HG03039 (cell line): ENCODE measurements at regions not wholly inside any gene's neighbourhood (a gene's known extent, or its start where the extent isn't known, plus 50 kb on each side); places are given as distances from the start of the nearest gene placed in this dataset.

Experiments used
- ATAC-seq: cut with Tn5 transposase; IDR thresholded peaks from one replicate; pipeline ENCODE4 v1.9.1; 2021; ENCODE audit warnings: mild to moderate bottlenecking, moderate library complexity; ENCODE audit not compliant: unreplicated experiment

DNA sequence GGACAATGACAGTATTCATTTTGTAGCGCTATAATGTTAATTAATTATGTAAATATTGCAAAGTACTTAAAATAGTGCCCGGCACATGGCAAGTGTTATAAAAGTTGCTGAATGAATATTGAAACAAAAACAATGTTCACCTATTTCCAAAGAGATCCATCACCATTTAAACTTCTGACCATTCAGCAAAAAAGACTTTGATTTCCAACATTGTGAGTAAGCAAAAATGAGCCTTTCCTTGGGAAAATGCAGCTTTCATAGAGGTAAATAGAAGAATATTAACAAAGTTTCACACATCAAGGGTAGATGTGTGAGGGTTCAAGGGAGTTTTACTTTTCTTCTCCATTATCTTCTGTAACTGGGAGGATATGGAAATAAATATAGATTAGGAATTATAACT is 1089.4 kb upstream of the C9orf72 start:
- ATAC-seq, result no peak

- ATAC-seq, result no peak
Observed at GRCh38 chr9:28668158-28668557, 1094.9 kb upstream of the C9orf72 start.

- no peak for ATAC-seq
Observed at GRCh38 chr9:28671000-28671399, 1097.7 kb upstream of the C9orf72 start.

DNA sequence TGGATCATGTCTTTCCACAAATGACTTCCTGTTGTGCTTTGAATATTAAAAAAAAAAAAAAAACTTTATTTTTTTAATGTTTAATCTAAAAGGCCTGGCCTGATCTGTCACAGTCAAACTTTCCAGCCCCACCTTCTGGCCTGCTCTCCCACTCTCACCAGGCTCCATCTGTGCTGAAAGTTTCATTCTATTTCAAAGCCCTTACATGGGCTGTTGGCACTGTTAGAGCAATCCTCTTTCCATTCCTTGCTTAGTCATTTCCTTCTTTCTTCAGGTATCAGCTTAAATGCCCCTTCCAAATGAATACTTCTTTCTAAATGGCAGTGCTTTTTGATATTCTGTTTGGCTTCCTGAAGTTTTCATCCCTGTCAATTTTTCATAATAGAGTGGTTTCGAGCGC is 1104.8 kb upstream of the C9orf72 start:
- ATAC-seq, result no peak

DNA sequence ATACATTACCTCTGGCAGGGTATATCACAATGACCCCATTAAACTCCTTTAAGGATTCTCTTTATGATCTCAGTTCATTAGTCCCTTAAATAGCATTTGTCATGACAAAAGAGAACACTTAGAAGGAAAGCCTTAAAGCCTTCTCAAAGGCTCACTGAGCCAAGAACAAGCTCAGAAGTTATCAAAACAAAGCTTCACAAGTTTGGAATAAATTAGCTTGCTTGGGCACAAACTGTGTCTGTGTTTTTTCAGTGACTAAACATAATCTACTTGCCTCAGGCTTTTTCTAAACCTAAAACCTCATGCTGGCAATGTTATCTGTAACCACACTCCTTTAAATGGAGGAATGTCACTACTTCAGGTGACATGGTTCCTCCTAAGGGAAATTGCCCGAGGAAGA is 1114.9 kb upstream of the C9orf72 start:
- no peak for ATAC-seq

- no peak for ATAC-seq
Observed at GRCh38 chr9:28692012-28692411, 1118.7 kb upstream of the C9orf72 start.

- ATAC-seq, result no peak
Observed at GRCh38 chr9:28696960-28697359, 1123.7 kb upstream of the C9orf72 start.

DNA sequence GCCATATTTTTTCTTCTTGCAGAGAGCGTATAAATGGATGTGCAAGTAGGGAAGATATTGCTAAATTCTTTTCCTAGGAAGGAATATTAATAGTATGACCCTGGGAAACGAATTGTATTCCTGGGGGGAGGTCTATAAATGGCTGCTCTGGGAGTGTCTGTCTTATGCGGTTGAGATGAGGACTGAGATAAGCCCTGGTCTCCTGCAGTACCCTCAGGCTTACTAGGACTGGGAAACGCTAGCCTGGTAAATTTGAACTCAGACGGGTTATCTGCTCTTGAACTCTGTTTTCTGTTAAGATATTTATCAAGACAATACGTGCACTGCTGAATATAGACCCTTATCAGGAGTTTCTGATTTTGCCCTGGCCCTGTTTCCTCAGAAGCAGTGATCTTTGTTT is 1126.4 kb upstream of the C9orf72 start:
- no peak for ATAC-seq

DNA sequence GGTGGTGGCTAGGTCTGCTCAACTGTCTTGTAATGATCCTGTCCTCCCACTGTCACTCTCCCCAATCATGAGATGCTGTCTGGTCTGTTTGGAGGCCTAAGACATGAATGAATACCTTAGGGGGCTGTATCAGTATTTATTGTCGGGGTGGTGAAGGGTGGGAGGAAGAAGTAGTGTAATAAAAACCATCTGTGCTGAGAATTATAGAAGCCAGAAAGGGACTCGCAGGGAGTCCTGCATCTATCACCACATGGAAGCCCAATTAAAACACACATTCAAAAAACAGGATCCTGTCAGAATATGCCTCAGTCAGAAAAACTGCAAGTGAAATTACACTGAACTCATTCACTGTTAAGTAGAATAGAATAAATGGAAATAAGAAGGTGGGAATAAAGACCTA is 1134.3 kb upstream of the C9orf72 start:
- ATAC-seq, result no peak

GRCh38 chr9:28714188-28714587 is 1140.9 kb upstream of the C9orf72 start:
- no peak for ATAC-seq

DNA sequence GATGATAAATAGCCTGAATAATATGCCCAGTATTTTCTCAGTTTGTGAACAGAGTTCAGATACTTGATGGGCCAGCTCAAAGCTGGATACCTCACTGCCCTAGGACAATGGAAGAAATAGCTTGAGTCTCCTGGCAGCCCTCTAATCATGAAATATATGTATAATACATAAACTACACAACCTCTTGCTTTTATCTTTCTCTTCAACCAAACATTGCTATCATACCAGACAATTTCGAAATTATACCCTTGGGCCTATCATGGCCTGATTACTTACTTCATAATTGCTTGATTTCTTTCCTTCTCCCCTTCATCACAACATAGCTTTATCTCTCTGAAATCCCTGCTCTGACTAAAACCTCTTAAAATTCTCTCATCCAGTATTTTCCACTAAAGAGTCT is 1144.9 kb upstream of the C9orf72 start:
- no peak for ATAC-seq

- ATAC-seq, result no peak
Observed at GRCh38 chr9:28720746-28721145, 1147.5 kb upstream of the C9orf72 start.

DNA sequence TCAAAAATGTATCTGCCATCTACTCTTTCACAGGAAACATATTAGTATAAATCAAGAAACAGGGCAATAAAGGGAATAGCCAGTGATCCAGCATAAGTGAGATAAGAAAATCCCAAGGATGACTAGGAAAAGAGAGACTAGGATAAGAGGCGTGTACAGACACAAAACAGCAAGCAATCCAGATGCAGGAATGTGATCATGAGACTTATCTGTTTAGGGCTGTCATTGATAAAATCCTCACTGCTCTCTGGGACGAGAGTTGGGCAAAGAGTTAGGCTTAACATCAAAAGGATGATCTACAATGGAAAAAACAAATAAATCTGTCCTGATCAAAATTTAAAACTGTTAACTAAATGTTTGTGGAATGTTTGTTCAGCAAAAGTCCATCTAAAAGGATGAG is 1156.8 kb upstream of the C9orf72 start:
- no peak for ATAC-seq

DNA sequence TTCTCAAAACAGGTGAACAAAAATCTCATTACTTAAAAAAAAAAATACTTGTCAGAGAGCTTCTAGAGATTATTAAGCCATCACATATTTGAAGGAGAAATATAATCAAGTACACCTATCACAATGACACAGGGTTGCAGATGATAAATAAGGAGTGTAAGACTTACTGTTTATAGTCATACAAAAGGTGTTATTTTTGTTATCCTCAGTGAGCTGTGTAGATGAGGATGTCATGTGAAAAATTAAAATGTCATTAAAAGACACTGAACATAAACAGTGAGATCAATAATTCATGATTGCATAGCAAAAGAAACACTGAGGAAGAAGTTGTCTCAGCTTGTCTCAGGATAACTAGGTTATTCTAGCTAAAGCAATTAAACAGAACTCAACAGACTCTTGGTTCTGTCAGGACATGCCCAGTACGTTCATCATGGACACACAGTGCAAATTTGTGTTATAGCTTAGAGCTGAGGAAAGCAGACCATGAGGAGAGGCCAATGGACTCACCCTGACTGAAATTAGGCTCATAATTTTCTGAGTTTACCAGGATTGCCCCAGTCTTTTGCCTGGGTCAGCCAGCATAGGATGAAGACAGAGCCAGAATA is 1162.6 kb upstream of the C9orf72 start:
- ATAC-seq, result no peak

GRCh38 chr9:28741459-28741858 is 1168.2 kb upstream of the C9orf72 start:
- ATAC-seq, result no peak

GRCh38 chr9:28747351-28747985 is 1174.2 kb upstream of the C9orf72 start:
- no peak for ATAC-seq

GRCh38 chr9:28750136-28750535 is 1176.9 kb upstream of the C9orf72 start:
- ATAC-seq, result no peak

DNA sequence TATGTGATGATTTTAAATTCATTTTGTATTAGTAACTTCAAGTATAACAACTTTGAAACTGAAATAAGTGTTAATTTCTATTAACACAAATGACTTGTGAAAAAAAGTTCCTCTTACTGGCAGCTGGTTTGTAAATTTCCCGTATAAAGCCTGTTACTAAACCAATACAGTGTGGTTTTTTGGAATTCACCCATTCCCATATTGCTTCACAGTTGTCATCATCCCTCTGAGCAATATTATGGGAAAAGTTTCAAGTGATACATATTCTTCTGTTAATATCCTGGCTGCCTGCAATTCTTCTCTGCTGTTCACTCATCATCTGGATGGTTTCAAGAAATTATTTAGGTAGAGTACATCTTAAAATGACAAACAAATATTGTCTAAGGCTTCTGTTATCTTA is 1185.1 kb upstream of the C9orf72 start:
- no peak for ATAC-seq

DNA sequence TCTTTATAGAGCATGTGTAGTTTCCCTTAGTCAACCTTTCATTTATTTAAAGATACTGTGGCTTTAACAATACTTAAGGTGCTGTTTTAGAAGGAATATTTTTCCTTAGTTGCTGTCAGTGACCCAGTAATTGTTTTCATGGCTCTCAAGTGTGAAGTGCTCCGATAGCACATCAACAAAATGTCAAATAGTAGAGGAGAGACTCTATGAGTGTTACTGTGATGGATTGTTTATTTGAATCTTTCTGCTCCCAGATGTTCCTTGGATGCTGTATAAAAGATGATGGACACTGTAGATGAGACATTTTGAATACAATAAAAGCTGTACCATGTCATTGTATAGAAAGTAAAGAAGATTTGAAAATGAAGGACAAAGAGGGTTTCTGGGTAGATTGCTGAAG is 1185.7 kb upstream of the C9orf72 start:
- no peak for ATAC-seq

GRCh38 chr9:28762167-28762566 is 1188.9 kb upstream of the C9orf72 start:
- no peak for ATAC-seq

DNA sequence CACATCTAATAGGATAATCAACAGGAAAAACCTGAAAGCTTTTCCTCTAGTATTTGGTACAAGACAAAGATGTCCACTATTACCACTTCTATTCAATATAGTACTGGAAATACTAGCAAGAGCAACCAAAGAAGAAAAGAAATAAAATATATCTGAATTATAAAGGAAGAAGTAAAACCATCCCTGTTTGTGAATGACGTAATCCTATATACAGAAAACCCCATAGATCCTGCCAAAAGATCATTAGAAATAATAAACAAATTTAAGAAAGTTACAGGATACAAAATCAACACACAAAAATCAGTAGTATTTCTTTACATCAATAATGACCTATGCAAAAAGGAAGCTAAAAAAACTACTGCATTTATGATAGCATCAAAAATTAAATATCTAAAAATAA is 1191.3 kb upstream of the C9orf72 start:
- no peak for ATAC-seq

- no peak for ATAC-seq
Observed at GRCh38 chr9:28770226-28770625, 1196.9 kb upstream of the C9orf72 start.

GRCh38 chr9:28770827-28771226 is 1197.5 kb upstream of the C9orf72 start:
- ATAC-seq, result no peak
